ENCODE measurements at regions not wholly inside any gene's neighbourhood (a gene's known extent, or its start where the extent isn't known, plus 50 kb on each side); places are given as distances from the start of the nearest gene placed in this dataset.

- Histone ChIP-seq H3K79me2 (ENCODE audit: control insufficient read depth, low read length) (no peaks in the 10 kb centered on the region), H4K20me1 (ENCODE audit: control insufficient read depth, insufficient read depth, low read depth, low read length) (no peaks in the 10 kb centered on the region), H3K27me3 (ENCODE audit: control insufficient read depth, low read length) (no peaks in the 10 kb centered on the region), H3K36me3 (ENCODE audit: control insufficient read depth, low read length) (no peaks in the 10 kb centered on the region), H3K9me2 (replicated peaks; ENCODE audit: control insufficient read depth, low read length) (no peaks in the 10 kb centered on the region), H3K27ac (ENCODE audit: low read depth, low read length) (no peak overlapping the region), H3K9me3 (ENCODE audit: control insufficient read depth, insufficient read depth, low read length) (no peaks in the 10 kb centered on the region; the same call in 1 of the 2 replicates), H3F3A (ENCODE audit: control insufficient read depth, insufficient read depth) (no peaks in the 10 kb centered on the region), H3K4me1 (ENCODE audit: control insufficient read depth, low read length) (no peaks in the 10 kb centered on the region), H3K4me3 (ENCODE audit: low read length) (no peak overlapping the region), H3K4me2 (ENCODE audit: low read length) (no peak overlapping the region)
- TF ChIP-seq EZH2phosphoT487 (IDR thresholded peaks at IDR 0.05; ENCODE audit: borderline replicate concordance, low read length), result no peak
- TF ChIP-seq, protein P1, sequence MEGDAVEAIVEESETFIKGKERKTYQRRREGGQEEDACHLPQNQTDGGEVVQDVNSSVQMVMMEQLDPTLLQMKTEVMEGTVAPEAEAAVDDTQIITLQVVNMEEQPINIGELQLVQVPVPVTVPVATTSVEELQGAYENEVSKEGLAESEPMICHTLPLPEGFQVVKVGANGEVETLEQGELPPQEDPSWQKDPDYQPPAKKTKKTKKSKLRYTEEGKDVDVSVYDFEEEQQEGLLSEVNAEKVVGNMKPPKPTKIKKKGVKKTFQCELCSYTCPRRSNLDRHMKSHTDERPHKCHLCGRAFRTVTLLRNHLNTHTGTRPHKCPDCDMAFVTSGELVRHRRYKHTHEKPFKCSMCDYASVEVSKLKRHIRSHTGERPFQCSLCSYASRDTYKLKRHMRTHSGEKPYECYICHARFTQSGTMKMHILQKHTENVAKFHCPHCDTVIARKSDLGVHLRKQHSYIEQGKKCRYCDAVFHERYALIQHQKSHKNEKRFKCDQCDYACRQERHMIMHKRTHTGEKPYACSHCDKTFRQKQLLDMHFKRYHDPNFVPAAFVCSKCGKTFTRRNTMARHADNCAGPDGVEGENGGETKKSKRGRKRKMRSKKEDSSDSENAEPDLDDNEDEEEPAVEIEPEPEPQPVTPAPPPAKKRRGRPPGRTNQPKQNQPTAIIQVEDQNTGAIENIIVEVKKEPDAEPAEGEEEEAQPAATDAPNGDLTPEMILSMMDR (IDR thresholded peaks at IDR 0.05; ENCODE audit: low read depth, low read length, poor library complexity, severe bottlenecking), result no peak
Observed at GRCh38 chr13:85693889-85694511, 105.2 kb downstream of the SLITRK6 start.

- Histone ChIP-seq H3K9me3 (ENCODE audit: control insufficient read depth, insufficient read depth, low read length) (no peaks in the 10 kb centered on the region), H4K20me1 (ENCODE audit: control insufficient read depth, insufficient read depth, low read depth, low read length) (no peaks in the 10 kb centered on the region), H3K27ac (ENCODE audit: low read depth, low read length) (no peak overlapping the region), H3F3A (ENCODE audit: control insufficient read depth, insufficient read depth) (no peaks in the 10 kb centered on the region), H3K4me3 (ENCODE audit: low read length) (no peak overlapping the region), H3K27me3 (ENCODE audit: control insufficient read depth, low read length) (no peaks in the 10 kb centered on the region), H3K79me2 (ENCODE audit: control insufficient read depth, low read length) (no peaks in the 10 kb centered on the region), H3K4me1 (ENCODE audit: control insufficient read depth, low read length) (no peaks in the 10 kb centered on the region), H3K36me3 (ENCODE audit: control insufficient read depth, low read length) (no peaks in the 10 kb centered on the region), H3K9me2 (replicated peaks; ENCODE audit: control insufficient read depth, low read length) (no peaks in the 10 kb centered on the region), H3K4me2 (ENCODE audit: low read length) (no peak overlapping the region)
- TF ChIP-seq, protein P1 (IDR thresholded peaks at IDR 0.05; ENCODE audit: low read depth, low read length, poor library complexity, severe bottlenecking), result no peak
Observed at GRCh38 chr13:85690368-85690767, 108.9 kb downstream of the SLITRK6 start.

DNA sequence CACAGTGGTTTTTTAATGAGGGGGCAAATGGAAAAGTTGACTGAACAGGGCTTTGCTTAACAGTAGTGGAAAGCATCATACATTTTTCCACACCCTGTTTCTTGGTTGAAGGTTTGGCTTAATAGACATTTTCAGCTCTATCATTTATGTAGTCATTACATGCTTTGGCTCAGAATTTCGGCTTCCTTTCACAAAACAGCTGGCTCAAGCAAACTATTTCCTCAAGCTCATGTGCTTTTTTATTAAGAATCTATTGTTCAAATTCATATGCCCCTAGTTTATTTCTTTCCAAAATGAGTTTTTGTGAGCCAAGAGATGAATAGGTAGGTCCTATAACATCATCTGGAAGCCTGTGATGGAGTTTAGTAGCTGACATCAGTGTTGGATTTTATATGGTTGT, 113.8 kb downstream of the SLITRK6 start:
- no peaks in the 10 kb centered on the region for H3K9me3 ChIP-seq (ENCODE audit: control insufficient read depth, insufficient read depth, low read length)
- H3K27ac ChIP-seq (ENCODE audit: low read depth, low read length), result no peak overlapping the region
- no peaks in the 10 kb centered on the region for H3K4me1 ChIP-seq (ENCODE audit: control insufficient read depth, low read length)
- no peaks in the 10 kb centered on the region for H3K27me3 ChIP-seq (ENCODE audit: control insufficient read depth, low read length)
- TF ChIP-seq EZH2phosphoT487 (IDR thresholded peaks at IDR 0.05; ENCODE audit: borderline replicate concordance, low read length), result no peak
- TF ChIP-seq, protein P1 (IDR thresholded peaks at IDR 0.05; ENCODE audit: low read depth, low read length, poor library complexity, severe bottlenecking), result no peak
- no peaks in the 10 kb centered on the region for H3K9me2 ChIP-seq (replicated peaks; ENCODE audit: control insufficient read depth, low read length)
- H4K20me1 ChIP-seq (ENCODE audit: control insufficient read depth, insufficient read depth, low read depth, low read length), result no peaks in the 10 kb centered on the region
- H3K36me3 ChIP-seq (ENCODE audit: control insufficient read depth, low read length), result no peaks in the 10 kb centered on the region
- no peak overlapping the region for H3K4me2 ChIP-seq (ENCODE audit: low read length)
- no peaks in the 10 kb centered on the region for H3F3A ChIP-seq (ENCODE audit: control insufficient read depth, insufficient read depth)
- no peaks in the 10 kb centered on the region for H3K79me2 ChIP-seq (ENCODE audit: control insufficient read depth, low read length)
- no peak overlapping the region for H3K4me3 ChIP-seq (ENCODE audit: low read length)

Measured in DOHH2 (cell line).